ENCODE measurements at regions not wholly inside any gene's neighbourhood (a gene's known extent, or its start where the extent isn't known, plus 50 kb on each side); places are given as distances from the start of the nearest gene placed in this dataset.

DNA sequence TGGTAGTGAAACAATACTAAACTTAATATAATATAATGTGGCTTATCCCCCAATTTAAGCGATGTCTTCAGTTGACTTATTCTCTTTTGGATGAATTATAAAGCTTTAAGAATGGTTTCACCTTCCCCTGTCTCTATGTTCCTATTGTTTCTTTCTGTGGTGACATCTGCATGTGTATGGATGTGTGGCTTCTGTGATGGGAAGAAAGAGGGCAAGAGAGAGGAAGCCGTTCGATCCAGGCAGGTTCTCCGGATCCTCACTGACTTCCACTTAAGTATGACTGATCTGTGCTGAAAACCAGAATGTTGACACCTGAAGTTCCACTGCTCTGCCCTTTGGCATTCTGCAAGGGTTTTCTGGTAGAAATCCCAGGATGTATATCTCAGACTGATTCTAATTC, 1150.8 kb downstream of the STPG2 start:
- no peak for TF ChIP-seq POLR2A (IDR thresholded peaks at IDR 0.05)
- TF ChIP-seq, protein P1, sequence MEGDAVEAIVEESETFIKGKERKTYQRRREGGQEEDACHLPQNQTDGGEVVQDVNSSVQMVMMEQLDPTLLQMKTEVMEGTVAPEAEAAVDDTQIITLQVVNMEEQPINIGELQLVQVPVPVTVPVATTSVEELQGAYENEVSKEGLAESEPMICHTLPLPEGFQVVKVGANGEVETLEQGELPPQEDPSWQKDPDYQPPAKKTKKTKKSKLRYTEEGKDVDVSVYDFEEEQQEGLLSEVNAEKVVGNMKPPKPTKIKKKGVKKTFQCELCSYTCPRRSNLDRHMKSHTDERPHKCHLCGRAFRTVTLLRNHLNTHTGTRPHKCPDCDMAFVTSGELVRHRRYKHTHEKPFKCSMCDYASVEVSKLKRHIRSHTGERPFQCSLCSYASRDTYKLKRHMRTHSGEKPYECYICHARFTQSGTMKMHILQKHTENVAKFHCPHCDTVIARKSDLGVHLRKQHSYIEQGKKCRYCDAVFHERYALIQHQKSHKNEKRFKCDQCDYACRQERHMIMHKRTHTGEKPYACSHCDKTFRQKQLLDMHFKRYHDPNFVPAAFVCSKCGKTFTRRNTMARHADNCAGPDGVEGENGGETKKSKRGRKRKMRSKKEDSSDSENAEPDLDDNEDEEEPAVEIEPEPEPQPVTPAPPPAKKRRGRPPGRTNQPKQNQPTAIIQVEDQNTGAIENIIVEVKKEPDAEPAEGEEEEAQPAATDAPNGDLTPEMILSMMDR (IDR thresholded peaks at IDR 0.05), result no peak

All from transverse colon (tissue), 3 donors.